GM12878 (cell line): ENCODE measurements at regions not wholly inside any gene's neighbourhood (a gene's known extent, or its start where the extent isn't known, plus 50 kb on each side); places are given as distances from the start of the nearest gene placed in this dataset.

Experiments
- BCL11A ChIP-seq: IDR thresholded peaks from 2 replicates; pipeline ENCODE4 v1.6.1; 2011; ENCODE audit warnings: low read depth, low read length
- CREB1 ChIP-seq: IDR thresholded peaks from 2 replicates; pipeline ENCODE4 v1.6.1; 2012; ENCODE audit warnings: low read depth, mild to moderate bottlenecking, inconsistent platforms
- CTCF ChIP-seq, 3 experiments: IDR thresholded peaks in 2 of 3; conservative IDR thresholded peaks in 1 of 3; 2 replicates each; pipeline ENCODE4 v1.5.1; 2011; ENCODE audit warnings: low read depth in 3 of 3, low read length in 3 of 3, mild to moderate bottlenecking in 3 of 3, control low read depth in 2 of 3, moderate library complexity in 2 of 3, inconsistent platforms in 1 of 3, mixed read lengths in 1 of 3; ENCODE audit not compliant: control insufficient read depth in 2 of 3, insufficient read depth in 1 of 3; ENCODE audit errors: extremely low read depth in 1 of 3
- EZH2 ChIP-seq: IDR thresholded peaks from 2 replicates; pipeline ENCODE4 v1.6.1; 2012; ENCODE audit warnings: low read depth, mild to moderate bottlenecking, control low read depth, inconsistent platforms, low read length, borderline replicate concordance; ENCODE audit not compliant: control insufficient read depth
- MYC ChIP-seq: IDR thresholded peaks from 2 replicates; pipeline ENCODE4 v1.6.1; 2011; ENCODE audit warnings: mild to moderate bottlenecking, low read length, moderate library complexity, inconsistent platforms; ENCODE audit not compliant: insufficient read depth, insufficient replicate concordance, insufficient read length, severe bottlenecking
- TAF1 ChIP-seq: IDR thresholded peaks from 2 replicates; pipeline ENCODE4 v1.6.1; 2011; ENCODE audit warnings: mild to moderate bottlenecking, low read depth, low read length, borderline replicate concordance

GRCh38 chr3:11930084-11930483 is 74.1 kb upstream of the SYN2 start:
- no peak for TF ChIP-seq MYC
- TF ChIP-seq EZH2 = no peak
- no peak for TF ChIP-seq TAF1
- TF ChIP-seq BCL11A = no peak
- no peak for TF ChIP-seq CREB1
- no peak for TF ChIP-seq CTCF (IDR thresholded peaks at IDR 0.05 in 2 of 3, conservative IDR thresholded peaks at IDR 0.05 in 1 of 3; ENCODE audit: control insufficient read depth in 2 of 3, extremely low read depth in 1 of 3, insufficient read depth in 1 of 3, low read depth in 3 of 3, low read length in 3 of 3)
